GM10248 (cell line): ENCODE measurements at regions not wholly inside any gene's neighbourhood (a gene's known extent, or its start where the extent isn't known, plus 50 kb on each side); places are given as distances from the start of the nearest gene placed in this dataset.

Experiments
- CTCF ChIA-PET: fragments of 300-600 bp; sonication (Branson Sonifier 250); formaldehyde crosslinking; extraction: SDS; loops from one replicate; lab custom pipeline; 2021; ENCODE audit warnings: antibody characterized with exemption; lab: Yijun Ruan, JAX
- POLR2A ChIA-PET: fragments of 350-650 bp; sonication (Branson Sonifier 250); formaldehyde crosslinking; extraction: SDS; loops from one replicate; lab custom pipeline; 2020; ENCODE audit warnings: antibody characterized with exemption; lab: Yijun Ruan, JAX
- DNase-seq: peaks from one replicate; pipeline ENCODE4 v3.0.0; 2012; ENCODE audit errors: extremely low spot score
- TF ChIP-seq, protein P1 (sequence below): IDR thresholded peaks from 2 replicates; pipeline ENCODE4 v1.5.1; 2012; ENCODE audit warnings: mild to moderate bottlenecking, low read depth; ENCODE audit errors: extremely low read depth, missing control alignments, control extremely low read depth

DNA sequence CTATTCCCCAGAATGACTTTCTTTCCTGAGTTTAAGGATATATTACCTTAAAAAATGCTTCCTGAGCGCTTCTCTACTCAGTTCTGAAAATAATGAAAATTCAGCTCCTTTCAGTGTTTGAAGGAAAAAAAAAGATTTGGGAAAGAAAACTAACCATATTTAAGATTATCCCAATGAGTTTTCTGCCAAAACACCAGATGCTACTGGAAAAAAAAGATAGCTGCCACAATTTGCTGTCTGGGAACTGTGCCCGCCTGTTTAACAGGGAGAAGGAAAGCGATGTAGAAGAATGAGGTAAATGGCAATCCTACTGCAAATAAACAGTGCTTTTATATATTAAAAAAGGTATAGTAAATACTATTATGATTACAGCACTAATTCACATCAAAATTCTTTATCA, 367.6 kb upstream of the PRICKLE1 start:
- TF ChIP-seq, protein P1, sequence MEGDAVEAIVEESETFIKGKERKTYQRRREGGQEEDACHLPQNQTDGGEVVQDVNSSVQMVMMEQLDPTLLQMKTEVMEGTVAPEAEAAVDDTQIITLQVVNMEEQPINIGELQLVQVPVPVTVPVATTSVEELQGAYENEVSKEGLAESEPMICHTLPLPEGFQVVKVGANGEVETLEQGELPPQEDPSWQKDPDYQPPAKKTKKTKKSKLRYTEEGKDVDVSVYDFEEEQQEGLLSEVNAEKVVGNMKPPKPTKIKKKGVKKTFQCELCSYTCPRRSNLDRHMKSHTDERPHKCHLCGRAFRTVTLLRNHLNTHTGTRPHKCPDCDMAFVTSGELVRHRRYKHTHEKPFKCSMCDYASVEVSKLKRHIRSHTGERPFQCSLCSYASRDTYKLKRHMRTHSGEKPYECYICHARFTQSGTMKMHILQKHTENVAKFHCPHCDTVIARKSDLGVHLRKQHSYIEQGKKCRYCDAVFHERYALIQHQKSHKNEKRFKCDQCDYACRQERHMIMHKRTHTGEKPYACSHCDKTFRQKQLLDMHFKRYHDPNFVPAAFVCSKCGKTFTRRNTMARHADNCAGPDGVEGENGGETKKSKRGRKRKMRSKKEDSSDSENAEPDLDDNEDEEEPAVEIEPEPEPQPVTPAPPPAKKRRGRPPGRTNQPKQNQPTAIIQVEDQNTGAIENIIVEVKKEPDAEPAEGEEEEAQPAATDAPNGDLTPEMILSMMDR, result no peak
- ChIA-PET POLR2A (no interaction called here), CTCF (interaction anchor here (1.0 to 1.7 kb wide), 2 partner anchors 9 to 28 kb away, joined by 3 to 4 read pairs; no protein-coding TSS in a partner anchor)
- DNase-seq, result no peak

DNA sequence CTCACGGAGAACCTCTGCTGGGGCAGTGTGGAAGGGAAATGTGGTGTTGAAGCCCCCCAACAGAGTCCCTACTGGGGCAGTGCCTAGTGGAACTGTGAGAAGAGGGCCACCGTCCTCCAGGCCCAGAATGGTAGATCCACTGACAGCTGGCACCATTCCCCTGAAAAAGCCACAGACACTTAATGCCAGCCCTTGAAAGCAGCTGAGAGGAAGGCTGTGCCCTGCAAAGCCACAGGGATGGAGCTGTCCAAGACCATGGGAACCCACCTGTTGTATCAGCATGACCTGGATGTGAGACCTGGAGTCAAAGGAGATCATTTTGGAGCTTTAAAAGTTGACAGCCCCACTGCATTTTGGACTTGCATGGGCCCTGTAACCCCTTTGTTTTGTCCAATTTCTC, 363.5 kb upstream of the PRICKLE1 start:
- POLR2A ChIA-PET, result no interaction called here

DNA sequence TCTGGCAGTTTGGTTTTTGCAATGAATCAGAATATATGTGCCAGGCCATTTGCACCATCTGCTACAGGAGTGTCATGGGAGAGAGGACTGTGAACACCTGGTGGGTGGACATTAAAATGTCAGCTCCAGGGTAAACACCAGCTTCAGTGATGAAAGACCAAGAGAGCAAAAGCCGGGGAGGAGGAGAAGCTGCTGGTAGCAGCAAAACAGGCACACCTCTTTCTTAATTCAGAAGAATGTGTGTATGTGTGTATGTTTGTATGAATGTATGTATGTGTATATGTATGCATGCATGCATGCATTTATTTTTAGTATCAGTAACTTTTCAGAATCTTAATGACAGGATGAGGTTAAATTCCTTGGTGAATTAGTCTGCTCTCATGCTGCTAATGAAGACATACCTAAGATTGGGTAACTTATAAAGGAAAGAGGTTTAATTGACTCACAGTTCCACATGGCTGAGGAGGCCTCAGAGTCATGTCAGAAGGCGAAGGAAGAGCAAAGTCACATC, 357.4 kb upstream of the PRICKLE1 start:
- ChIA-PET CTCF (interaction anchor here (2.0 kb wide), 1 partner anchor 17 kb away, joined by 7 read pairs; no protein-coding TSS in a partner anchor), POLR2A (no interaction called here)
- no peak for DNase-seq
- TF ChIP-seq, protein P1, result no peak

More for the DNA sequence above, 363.5 kb upstream of the PRICKLE1 start:
- TF ChIP-seq, protein P1, result no peak
- no peak for DNase-seq
- CTCF ChIA-PET, result no interaction called here

DNA sequence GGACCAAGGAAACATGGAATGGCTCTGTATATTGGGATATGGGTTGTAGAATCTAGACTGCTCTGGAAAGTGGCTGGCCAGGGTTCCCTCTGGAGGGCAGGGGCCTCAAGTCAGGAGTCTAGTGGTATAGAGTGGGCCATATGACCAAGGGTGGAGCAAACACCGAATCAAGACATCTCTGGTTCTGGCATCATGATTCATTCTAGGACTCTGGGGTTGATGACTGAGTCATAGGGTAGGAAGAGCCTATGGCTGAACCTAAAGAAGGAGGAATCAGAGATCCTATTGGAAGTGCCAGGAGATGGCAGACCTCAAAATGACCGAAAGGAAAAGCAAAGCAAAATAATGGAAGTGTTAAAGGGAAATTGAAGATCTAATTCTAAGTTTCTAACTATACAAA, 356.4 kb upstream of the PRICKLE1 start:
- DNase-seq, result no peak
- CTCF ChIA-PET, result no interaction called here
- POLR2A ChIA-PET, result no interaction called here
- TF ChIP-seq, protein P1, result no peak

DNA sequence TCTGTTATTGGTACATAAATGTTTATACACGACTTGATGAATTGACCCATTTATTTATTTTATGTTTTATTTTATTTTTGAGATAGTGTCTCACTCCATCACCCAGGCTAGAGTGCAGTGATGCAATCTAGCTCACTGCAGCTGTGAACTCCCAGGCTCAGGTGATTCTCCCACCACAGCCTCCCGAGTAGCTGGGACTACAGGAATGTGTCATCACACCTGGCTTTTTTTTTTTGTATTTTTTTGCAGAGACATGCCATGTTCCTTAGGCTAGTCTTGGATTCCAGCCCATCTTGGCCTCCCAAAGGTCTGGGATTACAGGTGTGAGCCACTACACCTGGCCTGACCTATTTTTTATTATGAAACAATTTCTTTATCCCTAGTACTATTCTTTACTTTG, 355.0 kb upstream of the PRICKLE1 start:
- POLR2A ChIA-PET, result no interaction called here
- DNase-seq, result no peak
- CTCF ChIA-PET, result interaction anchor here (1.0 kb wide), 1 partner anchor 11 kb away, joined by 3 read pairs; no protein-coding TSS in a partner anchor
- TF ChIP-seq, protein P1, result no peak

DNA sequence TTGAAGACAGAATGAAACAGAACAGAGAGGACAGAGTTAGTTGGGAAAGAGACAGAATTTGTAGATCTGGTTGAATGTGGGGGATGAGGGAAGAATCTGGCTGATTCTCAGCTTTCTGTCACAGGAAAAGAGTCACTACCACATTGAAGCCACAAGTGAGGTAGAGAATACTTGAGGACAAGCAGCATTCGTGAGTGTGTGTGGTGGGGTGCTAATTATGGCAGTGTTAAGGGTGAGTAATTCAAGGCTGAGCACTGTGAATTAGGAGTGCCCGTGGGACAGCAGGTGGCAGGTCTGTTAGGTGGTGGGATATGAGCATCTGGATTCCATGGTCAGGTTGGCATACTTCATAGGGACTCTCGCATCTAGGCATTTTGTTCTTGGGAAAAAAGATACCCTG, 347.4 kb upstream of the PRICKLE1 start:
- CTCF ChIA-PET, result interaction anchor here (1.2 kb wide), 1 partner anchor 17 kb away, joined by 4 read pairs; no protein-coding TSS in a partner anchor
- DNase-seq, result no peak
- TF ChIP-seq, protein P1, result no peak
- POLR2A ChIA-PET, result no interaction called here
